K562 (cell line): ENCODE measurements at regions not wholly inside any gene's neighbourhood (a gene's known extent, or its start where the extent isn't known, plus 50 kb on each side); places are given as distances from the start of the nearest gene placed in this dataset.

Experiments used
- ATAC-seq: fragments of 200-7000 bp; cut with Tn5 transposase; 3 replicates; pipeline ENCODE4 v1.9.1; 2020; ENCODE audit warnings: moderate library complexity
- BruUV-seq: library from RNA; stranded (reverse); fragments of 400-500 nt; replicated peaks from 2 replicates; lab custom pipeline; 2021; lab: Mats Ljungman, UMichigan
- CTCF ChIA-PET: fragments of 300-600 bp; formaldehyde crosslinking; extraction: SDS; loops from one replicate; lab custom pipeline; 2021; ENCODE audit warnings: low intra/inter-chr PET ratio; lab: Yijun Ruan, JAX
- POLR2A ChIA-PET: fragments of 300-600, 350-650 bp; sonication (Branson Sonifier 250); formaldehyde crosslinking; extraction: SDS; loops from one replicate; lab custom pipeline; 2021; ENCODE audit warnings: antibody characterized with exemption, inconsistent platforms; lab: Yijun Ruan, JAX
- DNase-seq, 4 experiments: peaks; one replicate each; pipeline versions ENCODE4 v3.0.0 to v3.0.0-alpha.2; 2011 to 2018; ENCODE audit warnings: low spot score in 3 of 4, mixed read lengths in 3 of 4; ENCODE audit errors: extremely low read depth in 1 of 4
- FAIRE-seq: peaks from 2 replicates; lab custom pipeline; 2011; peaks lifted over from hg19 to GRCh38; lab: Jason Lieb, UNC
- H2AFZ ChIP-seq: 2 replicates; pipeline ENCODE4 v1.6.0; 2011; ENCODE audit warnings: low read depth, low read length, control low read depth, inconsistent platforms
- H3K27ac ChIP-seq: fragments of 200-600 bp; 3 replicates; pipeline ENCODE4 v1.8.0; 2011; ENCODE audit warnings: low read depth, mild to moderate bottlenecking, control low read depth, inconsistent platforms, low read length, moderate library complexity, mixed read lengths; ENCODE audit errors: extremely low read depth
- H3K27me3 ChIP-seq, 2 experiments: fragments of 300-600 bp in 1 of 2; 2 replicates in 1 of 2; 3 replicates in 1 of 2; pipeline versions ENCODE4 v1.6.0 to v1.8.0; 2011; ENCODE audit warnings: inconsistent platforms in 2 of 2, low read length in 2 of 2, mild to moderate bottlenecking in 1 of 2, mixed read lengths in 1 of 2, moderate library complexity in 1 of 2; ENCODE audit not compliant: control insufficient read depth in 2 of 2, insufficient read depth in 2 of 2
- H3K36me3 ChIP-seq: fragments of 300-600 bp; 3 replicates; pipeline ENCODE4 v1.8.0; 2011; ENCODE audit warnings: mild to moderate bottlenecking, low read length, inconsistent platforms; ENCODE audit not compliant: control insufficient read depth, insufficient read depth
- H3K4me1 ChIP-seq, 2 experiments: fragments of 200-600 bp in 1 of 2; replicated peaks in 1 of 2; 2 replicates in 1 of 2; 3 replicates in 1 of 2; pipeline versions ENCODE4 v1.5.1 to v1.8.0; 2011; ENCODE audit warnings: inconsistent platforms in 2 of 2, low read length in 2 of 2, mild to moderate bottlenecking in 1 of 2, mixed read lengths in 1 of 2, moderate library complexity in 1 of 2; ENCODE audit not compliant: control insufficient read depth in 2 of 2, insufficient read depth in 2 of 2
- H3K4me2 ChIP-seq: 2 replicates; pipeline ENCODE4 v1.6.1; 2011; ENCODE audit warnings: low read length, control low read depth, inconsistent platforms, mixed read lengths; ENCODE audit not compliant: insufficient read depth
- H3K4me3 ChIP-seq: fragments of 200-600 bp; sonication (generic), shearing (Covaris generic); 2 replicates; pipeline ENCODE4 v1.5.1; 2016; ENCODE audit warnings: control low read depth, inconsistent platforms
- H3K79me2 ChIP-seq: fragments of 200-600 bp; 3 replicates; pipeline ENCODE4 v1.8.0; 2011; ENCODE audit warnings: low read length, inconsistent platforms; ENCODE audit not compliant: control insufficient read depth, insufficient read depth
- H3K9ac ChIP-seq, 2 experiments: 2 replicates each; pipeline versions ENCODE4 v1.6.0 to v1.6.1; 2011; ENCODE audit warnings: low read depth in 2 of 2, low read length in 2 of 2, control low read depth in 1 of 2, inconsistent platforms in 1 of 2, mild to moderate bottlenecking in 1 of 2, mixed read lengths in 1 of 2; ENCODE audit not compliant: insufficient read depth in 1 of 2
- H3K9me1 ChIP-seq: one replicate; pipeline ENCODE4 v1.6.0; 2011; ENCODE audit warnings: inconsistent platforms, mild to moderate bottlenecking, low read length, moderate library complexity; ENCODE audit not compliant: control insufficient read depth, insufficient read depth
- H3K9me3 ChIP-seq: replicated peaks from 2 replicates; pipeline ENCODE4 v1.5.1; 2011; ENCODE audit warnings: low read depth, low read length, inconsistent platforms; ENCODE audit not compliant: control insufficient read depth, insufficient read depth
- H4K20me1 ChIP-seq: replicated peaks from 2 replicates; pipeline ENCODE4 v1.6.1; 2011; ENCODE audit warnings: low read length, inconsistent platforms, mixed read lengths; ENCODE audit not compliant: control insufficient read depth, insufficient read depth
- BCL6 ChIP-seq: fragments of 250-450 bp; sonication (Bioruptor Pico); IDR thresholded peaks from 2 replicates; pipeline ENCODE4 v1.4.0; 2020
- ETV5 ChIP-seq: sonication (generic); formaldehyde crosslinking; IDR thresholded peaks from 2 replicates; pipeline ENCODE4 v1.4.0; 2020; ENCODE audit warnings: low read depth, mild to moderate bottlenecking, missing genetic modification reagents
- ILK ChIP-seq: fragments of 450-650 bp; IDR thresholded peaks from 2 replicates; pipeline ENCODE4 v1.6.1; 2016; ENCODE audit warnings: missing genetic modification characterization, low read depth, mild to moderate bottlenecking, missing compliant biosample characterization, moderate library complexity, borderline replicate concordance
- MAFG ChIP-seq: fragments of 450-650 bp; conservative IDR thresholded peaks from 2 replicates; pipeline ENCODE4 v1.6.1; 2016; ENCODE audit warnings: missing genetic modification characterization, missing compliant biosample characterization
- PHB ChIP-seq: fragments of 250-450 bp; sonication (Bioruptor Pico); IDR thresholded peaks from 2 replicates; pipeline ENCODE4 v1.5.0; 2021
- SREBF2 ChIP-seq: sonication (generic); formaldehyde crosslinking; IDR thresholded peaks from 2 replicates; pipeline ENCODE4 v1.4.0; 2020; ENCODE audit warnings: mild to moderate bottlenecking, missing genetic modification reagents
- TAL1 ChIP-seq: fragments of 450-650 bp; IDR thresholded peaks from 2 replicates; pipeline ENCODE4 v1.6.1; 2016; ENCODE audit warnings: mild to moderate bottlenecking
- WGBS: fragments of 100-300 bp; shearing (Covaris generic); methylation state at CpG from one replicate; pipeline ENCODE4 v1.1.6; 2016; ENCODE audit warnings: low coverage, mixed read lengths; ENCODE audit not compliant: insufficient coverage; ENCODE audit errors: missing lambda C conversion rate; 5-methylcytosine and 5-hydroxymethylcytosine counted together
- in situ Hi-C: fragments of 300-500 bp; cut with MboI; formaldehyde crosslinking; loops from 4 replicates; pipeline ENCODE4 v1.15.0; 2018; ENCODE audit warnings: inconsistent platforms, mixed read lengths
- intact Hi-C: fragments of 100-400 bp; cut with micrococcal nuclease; formaldehyde crosslinking; loops from 2 replicates; pipeline ENCODE4 v1.14.2; 2022
- TF ChIP-seq, protein P1 (sequence below): fragments of 250-450 bp; sonication (Bioruptor Pico); IDR thresholded peaks from 2 replicates; pipeline ENCODE4 v1.5.0; 2020; ENCODE audit warnings: mild to moderate bottlenecking
- TF ChIP-seq, protein P2 (sequence below): fragments of 250-450 bp; sonication (Bioruptor Pico); IDR thresholded peaks from 2 replicates; pipeline ENCODE4 v1.5.0; 2021; ENCODE audit warnings: mild to moderate bottlenecking, moderate library complexity
- TF ChIP-seq, protein P3 (sequence below): sonication (generic); formaldehyde crosslinking; IDR thresholded peaks from 2 replicates; pipeline ENCODE4 v1.8.0; 2022; ENCODE audit warnings: mild to moderate bottlenecking, missing genetic modification reagents
- TF ChIP-seq, protein P4 (sequence below): fragments of 250-450 bp; sonication (Bioruptor Pico); IDR thresholded peaks from 2 replicates; pipeline ENCODE4 v1.4.0; 2020; ENCODE audit warnings: mild to moderate bottlenecking, moderate library complexity

DNA sequence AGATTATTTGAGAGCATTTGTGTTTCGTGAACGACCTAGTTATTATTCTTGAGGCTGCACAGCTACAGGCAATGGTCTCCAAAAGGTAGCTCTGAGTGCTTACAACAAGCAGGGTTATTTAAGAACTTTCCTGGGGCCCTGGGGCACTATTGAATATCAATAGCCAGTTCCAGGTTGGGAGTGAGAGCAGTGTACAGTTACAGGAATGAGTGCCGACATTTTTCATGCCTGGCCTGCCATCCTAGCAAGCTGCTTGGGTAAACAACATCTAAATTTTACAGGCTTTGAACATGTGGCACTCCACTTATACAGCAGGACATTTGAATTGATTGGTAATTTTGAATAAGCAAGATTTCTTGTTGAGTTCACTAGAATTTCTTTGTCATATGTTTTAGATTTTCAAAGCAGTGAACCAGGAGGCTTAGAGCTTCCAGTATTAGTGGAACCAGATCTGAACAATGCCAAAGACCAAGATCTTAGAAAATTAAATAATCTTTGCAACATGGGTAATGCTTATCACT lies 171.9 kb upstream of the GDNF start:
- Histone ChIP-seq H4K20me1 (no peaks in the 10 kb centered on the region), H3K36me3 (no peaks in the 10 kb centered on the region), H2AFZ (no peak overlapping the region), H3K4me1 (no peaks in the 10 kb centered on the region), H3K27ac (no peak overlapping the region), H3K9ac (no peak overlapping the region), H3K9me3 (no peaks in the 10 kb centered on the region), H3K4me3 (no peak overlapping the region), H3K4me2 (no peak overlapping the region), H3K9me1 (no peaks in the 10 kb centered on the region), H3K27me3 (0 out of 5 replicates have a peak, but pooled peaks cover 0 to 2% of the 10 kb centered on the region in 2 experiments), H3K79me2 (no peaks in the 10 kb centered on the region)
- BruUV-seq = no TSS peak
- FAIRE-seq = no peak
- in situ Hi-C loops (no loop called here), intact Hi-C loops (no loop called here)
- WGBS = 0% methylated on average over 3 of the region's 3 CpGs
- CTCF ChIA-PET = no interaction called here
- TF ChIP-seq TAL1 = no peak
- TF ChIP-seq ILK = no peak
- TF ChIP-seq, protein P1, sequence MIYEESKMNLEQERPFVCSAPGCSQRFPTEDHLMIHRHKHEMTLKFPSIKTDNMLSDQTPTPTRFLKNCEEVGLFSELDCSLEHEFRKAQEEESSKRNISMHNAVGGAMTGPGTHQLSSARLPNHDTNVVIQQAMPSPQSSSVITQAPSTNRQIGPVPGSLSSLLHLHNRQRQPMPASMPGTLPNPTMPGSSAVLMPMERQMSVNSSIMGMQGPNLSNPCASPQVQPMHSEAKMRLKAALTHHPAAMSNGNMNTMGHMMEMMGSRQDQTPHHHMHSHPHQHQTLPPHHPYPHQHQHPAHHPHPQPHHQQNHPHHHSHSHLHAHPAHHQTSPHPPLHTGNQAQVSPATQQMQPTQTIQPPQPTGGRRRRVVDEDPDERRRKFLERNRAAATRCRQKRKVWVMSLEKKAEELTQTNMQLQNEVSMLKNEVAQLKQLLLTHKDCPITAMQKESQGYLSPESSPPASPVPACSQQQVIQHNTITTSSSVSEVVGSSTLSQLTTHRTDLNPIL (CRISPR knock-in tag) = no peak
- TF ChIP-seq, protein P2, sequence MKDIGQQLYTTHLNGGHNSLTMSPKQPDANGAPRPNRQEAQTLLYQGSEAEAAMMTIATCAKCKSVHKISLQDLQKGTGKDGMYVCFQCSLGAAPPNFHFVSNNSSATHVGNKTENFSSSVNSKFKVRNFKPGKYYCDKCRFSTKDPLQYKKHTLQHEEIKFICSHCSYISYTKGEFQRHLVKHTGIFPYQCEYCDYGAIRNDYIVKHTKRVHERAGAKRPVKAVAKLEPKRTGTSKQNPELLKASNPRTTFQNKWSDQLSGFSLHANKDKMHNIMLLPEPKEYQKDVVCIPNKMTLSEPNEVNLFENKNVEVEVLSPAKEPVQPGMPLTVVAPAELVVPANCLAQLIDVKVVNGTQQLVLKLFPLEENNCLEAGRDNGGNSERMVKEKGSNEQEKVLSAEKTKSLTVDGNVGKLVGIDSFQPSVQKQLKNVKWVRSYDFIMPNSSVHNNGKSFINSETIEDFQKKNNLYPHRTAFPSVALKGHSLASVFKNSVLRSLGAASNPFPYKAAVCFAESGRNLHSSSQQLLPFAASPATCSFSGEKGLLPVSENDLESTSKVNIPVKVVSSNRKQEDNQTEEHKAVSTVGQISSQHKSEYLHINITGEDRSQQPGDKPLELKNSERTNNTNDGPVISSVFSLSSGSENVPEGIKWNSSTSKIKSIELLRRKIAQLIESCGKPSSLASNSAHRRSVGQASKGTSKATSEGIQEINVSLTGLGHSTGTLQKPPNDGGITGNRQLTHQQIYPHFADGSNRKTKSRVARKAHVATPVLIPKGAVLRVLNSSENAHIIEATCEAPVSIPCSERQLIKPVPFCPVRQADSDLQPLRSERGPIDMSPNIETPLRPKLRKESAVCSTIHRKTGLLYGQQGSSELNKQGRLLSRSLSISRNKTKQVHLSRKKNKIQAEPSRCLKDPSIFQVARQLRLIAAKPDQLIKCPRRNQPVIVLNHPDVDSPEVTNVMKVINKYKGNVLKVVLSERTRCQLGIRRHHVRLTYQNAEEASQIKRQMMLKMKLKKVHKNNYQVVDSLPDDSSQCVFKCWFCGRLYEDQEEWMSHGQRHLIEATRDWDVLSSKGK = no peak
- TF ChIP-seq PHB = no peak
- TF ChIP-seq, protein P3, sequence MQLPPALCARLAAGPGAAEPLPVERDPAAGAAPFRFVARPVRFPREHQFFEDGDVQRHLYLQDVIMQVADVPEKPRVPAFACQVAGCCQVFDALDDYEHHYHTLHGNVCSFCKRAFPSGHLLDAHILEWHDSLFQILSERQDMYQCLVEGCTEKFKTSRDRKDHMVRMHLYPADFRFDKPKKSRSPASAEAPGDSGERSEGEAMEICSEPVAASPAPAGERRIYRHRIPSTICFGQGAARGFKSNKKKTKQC (CRISPR knock-in tag) = no peak
- TF ChIP-seq, protein P4, sequence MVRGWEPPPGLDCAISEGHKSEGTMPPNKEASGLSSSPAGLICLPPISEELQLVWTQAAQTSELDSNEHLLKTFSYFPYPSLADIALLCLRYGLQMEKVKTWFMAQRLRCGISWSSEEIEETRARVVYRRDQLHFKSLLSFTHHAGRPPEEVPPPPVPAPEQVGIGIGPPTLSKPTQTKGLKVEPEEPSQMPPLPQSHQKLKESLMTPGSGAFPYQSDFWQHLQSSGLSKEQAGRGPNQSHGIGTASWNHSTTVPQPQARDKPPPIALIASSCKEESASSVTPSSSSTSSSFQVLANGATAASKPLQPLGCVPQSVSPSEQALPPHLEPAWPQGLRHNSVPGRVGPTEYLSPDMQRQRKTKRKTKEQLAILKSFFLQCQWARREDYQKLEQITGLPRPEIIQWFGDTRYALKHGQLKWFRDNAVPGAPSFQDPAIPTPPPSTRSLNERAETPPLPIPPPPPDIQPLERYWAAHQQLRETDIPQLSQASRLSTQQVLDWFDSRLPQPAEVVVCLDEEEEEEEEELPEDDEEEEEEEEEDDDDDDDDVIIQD (CRISPR knock-in tag) = no peak
- TF ChIP-seq SREBF2 (CRISPR knock-in tag) = no peak
- no peak for TF ChIP-seq MAFG (tag)
- TF ChIP-seq ETV5 (CRISPR knock-in tag) = no peak
- no peak for TF ChIP-seq BCL6 (CRISPR knock-in tag)
- TF ChIP-seq, all 486 proteins: peak for 0
- POLR2A ChIA-PET = no interaction called here
- DNase-seq = no peak
- no peak for ATAC-seq
